DMS53 treated with DMSO at 0.1 percent for 48 hours (cell line): ENCODE measurements at regions not wholly inside any gene's neighbourhood (a gene's known extent, or its start where the extent isn't known, plus 50 kb on each side); places are given as distances from the start of the nearest gene placed in this dataset.
"Not testable (repeated sequence)": the region's sequence is repeated elsewhere in the genome, so short reads cannot be mapped to it uniquely, and the experiment has no call there.

Experiments
- DNase-seq: peaks from one replicate; lab custom pipeline; 2025; ENCODE audit not compliant: unreplicated experiment; lab: John Stamatoyannopoulos, UW

DNA sequence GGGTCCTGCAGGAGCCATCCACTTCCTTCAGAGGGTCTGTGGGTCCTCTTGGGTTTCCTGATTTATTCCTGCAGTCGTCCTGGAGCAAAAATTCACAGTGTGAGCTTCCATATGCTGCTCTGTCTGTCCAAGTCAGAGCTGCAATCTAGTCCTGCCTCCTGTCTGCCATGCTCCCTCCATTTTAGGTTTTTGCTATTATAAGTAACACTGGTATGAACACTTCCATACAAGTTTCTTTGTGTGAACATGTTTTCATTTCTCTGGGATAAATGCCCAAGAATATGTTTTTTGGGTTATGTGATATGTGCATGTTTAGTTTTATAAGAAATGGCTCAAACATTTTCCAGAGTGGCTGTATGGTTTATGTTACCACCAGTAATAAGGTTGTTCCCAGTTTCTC is 188.1 kb downstream of the ACTR3B start:
- no peak for DNase-seq

DNA sequence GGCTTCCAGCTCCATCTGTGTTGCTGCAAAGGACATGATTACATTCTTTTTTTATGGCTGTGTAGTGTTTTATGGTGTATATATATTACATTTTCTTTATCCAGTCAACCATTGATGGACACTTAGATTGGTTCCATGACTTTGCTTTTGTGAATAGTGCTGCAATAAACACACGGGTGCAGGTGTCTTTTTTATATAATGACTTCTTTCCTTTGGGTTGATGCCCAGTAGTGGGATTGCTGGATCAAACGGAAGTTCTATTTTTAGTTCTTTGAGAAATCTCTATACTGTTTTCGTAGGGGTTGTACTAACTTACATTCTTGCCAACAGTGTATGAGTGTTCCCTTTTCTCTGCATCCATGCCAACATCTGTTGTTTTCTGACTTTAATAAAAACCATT is 189.7 kb downstream of the ACTR3B start:
- DNase-seq: no peak

DNA sequence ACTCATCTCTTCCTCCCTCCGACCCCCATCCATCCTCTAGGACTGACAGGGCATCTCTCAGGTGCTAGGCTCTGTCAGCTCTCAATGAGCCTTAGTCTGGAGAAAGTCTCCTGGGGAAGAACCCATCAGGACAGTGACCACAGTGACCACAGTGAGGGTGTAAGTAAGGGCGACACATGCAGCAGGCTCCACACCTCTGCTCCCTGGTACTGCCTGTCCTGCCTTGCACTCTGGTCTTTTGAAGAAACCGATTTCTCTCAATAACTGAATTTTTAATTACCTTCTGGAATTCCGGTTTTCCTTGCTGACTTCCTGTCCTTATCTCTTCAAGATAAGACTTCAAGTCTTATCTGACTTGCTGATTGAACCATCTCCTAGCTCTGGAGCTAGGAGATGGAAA is 190.2 kb downstream of the ACTR3B start:
- DNase-seq: no peak

DNA sequence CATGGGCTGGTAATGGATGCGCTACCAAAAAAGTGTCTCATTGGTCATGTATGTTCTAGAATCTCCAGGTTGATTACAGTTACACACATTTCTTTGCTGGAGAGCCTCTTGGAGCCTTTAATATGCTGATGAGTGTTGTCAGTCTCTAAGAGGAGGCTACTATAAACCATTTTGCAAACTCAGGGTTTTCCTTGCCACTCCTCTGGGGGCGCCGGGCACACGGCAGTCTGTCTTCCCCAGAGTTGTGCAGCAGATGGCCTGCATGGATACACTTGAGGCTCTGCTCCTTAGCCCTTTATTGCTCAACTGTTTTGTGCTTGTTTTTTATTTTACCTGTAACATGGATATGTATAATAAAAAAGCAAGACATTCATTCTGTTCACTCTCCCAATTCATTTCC is 196.5 kb downstream of the ACTR3B start:
- no peak for DNase-seq

DNA sequence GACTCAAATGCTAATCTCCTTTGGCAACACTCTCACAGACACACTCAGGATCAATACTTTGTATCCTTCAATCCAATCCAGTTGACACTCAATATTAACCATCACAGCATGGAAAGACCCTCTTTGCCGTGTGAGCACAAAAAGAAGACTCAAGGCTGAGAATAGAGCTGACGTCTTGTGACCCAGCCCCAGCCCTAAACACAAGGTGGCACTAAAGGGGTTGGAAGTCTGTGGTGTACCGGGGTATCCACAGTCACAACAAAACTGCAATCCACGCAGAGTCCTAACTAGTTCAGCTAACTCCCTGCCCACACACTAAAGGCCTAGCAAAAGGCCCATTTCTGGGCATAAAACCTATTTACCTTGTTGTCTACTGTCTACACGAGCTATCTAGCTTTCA is 200.1 kb downstream of the ACTR3B start:
- no peak for DNase-seq

DNA sequence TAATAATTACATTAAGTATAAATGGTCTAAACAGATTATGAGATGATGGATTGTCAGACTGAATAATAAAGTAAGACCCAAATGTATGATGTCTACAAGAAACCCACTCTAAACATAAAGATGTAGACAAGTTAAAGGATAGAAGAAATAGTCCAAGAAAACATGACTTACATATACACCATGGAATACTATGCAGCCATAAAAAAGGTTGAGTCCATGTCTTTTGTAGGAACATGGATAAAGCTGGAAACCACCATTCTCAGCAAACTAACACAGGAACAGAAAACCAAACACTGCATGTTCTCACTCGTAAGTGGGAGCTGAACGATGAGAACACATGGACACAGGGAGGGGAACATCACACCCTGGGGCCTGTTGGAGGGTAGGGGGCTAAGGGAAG is 202.2 kb downstream of the ACTR3B start:
- not testable (repeated sequence) for DNase-seq

DNA sequence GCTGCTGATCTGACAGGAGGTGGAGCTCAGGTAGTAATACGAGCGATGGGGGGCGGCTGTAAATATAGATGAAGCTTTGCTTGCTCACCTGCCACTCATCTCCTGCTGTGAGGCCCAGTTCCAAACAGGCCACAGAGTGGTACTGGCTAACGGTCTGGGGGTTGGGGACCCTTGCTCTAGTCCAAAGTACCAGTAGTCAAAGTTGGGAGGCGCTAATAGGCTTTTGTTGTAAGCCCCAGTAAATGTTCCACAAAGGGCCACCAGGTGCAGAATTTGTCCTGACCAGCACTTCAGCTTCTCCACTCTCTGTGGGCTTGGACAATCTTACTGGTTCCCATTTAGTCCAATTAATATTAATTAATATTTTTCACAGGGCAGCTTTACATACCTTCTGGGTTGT is 206.6 kb downstream of the ACTR3B start:
- DNase-seq: no peak

DNA sequence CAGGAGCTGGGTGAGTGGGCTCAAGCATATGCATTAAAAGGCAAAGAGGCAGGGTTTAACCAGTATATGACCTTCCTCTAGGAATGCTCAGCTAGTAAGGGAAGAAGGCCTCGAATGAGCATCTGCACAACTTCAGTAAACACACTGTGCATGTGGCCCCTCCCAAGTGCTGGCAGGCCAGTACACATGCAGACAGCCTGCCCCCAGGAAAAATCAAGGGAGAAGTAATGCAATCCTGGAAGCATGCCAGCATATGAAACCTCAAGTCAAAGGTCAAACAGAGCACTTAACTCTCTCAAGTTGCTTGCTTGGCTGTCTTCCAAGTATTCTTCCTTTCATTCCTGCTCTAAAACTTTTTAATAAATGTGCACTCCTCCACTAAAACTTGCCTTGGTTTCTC is 208.4 kb downstream of the ACTR3B start:
- no peak for DNase-seq

DNA sequence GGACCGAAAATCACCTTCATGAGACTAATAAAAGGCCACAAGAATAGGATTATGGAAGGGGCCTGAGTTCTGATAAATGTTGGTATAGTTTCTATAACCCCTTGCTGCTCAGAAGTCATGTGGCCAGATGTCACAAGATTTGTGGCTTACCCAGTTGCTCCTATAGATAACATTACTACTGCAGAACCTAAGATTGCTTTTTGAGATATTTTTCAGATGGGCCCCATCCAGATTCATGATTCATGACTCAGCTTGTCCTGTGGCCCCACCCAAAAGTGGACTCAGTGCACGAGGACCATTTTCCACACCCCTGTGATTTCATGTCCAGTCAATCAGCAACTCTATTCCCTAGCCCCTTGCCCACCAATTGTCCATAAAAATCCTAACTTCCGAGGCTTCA is 209.0 kb downstream of the ACTR3B start:
- no peak for DNase-seq

DNA sequence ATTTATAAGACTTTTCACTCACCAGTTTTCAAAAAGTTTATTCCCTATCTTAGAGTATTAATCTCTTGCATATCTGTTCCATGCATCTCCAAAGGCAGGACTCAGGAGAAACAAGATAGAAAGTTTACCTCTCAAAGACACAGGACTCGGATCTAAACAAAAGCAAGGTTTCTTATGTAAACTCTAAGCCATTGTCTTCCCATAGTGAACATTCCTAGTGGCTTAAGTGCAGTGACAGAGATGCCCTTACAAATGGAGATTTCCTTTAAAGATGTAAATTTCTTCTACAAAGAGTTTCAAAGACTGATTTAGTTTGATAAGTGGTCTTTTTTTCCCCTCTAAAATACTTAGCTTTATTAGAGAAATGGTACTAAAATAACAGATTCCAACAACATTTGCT is 209.8 kb downstream of the ACTR3B start:
- DNase-seq: no peak

DNA sequence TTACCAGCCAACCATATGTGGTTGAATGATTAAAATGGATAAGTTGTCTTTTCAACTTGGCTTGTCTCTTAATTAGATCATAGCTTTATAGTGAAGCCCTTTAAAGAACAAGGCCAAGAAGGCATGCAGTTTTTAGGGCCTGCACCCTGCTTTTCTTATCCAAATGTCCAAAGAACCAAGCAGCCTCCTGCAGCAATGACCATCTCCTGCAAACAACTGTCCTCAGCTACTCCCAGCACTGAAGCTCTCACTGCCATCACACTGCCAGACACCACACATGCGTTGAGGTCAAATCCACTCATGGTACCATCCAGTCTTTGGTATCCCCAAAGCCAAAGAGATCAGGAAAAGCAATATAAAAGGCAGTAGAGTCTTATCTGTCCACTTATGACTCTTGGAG is 210.3 kb downstream of the ACTR3B start:
- no peak for DNase-seq

DNA sequence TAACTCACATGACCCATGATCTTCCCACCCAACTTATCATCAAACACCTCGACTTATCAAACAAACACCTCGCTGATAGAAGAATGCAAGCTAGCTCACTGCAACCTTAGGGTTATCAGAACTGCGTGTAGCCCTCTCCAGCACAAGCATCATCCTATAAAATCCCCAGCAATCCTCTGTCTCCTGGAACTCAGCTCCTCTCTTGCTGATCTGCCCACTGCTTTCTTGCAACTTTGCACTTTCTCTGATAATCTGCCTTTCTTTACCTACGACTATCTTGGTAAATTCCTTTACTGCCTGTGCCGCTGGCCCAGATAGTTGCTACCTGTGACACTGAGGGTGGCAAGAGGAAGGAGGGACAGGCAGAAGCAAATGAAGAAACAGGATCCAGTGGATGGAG is 210.9 kb downstream of the ACTR3B start:
- no peak for DNase-seq

DNA sequence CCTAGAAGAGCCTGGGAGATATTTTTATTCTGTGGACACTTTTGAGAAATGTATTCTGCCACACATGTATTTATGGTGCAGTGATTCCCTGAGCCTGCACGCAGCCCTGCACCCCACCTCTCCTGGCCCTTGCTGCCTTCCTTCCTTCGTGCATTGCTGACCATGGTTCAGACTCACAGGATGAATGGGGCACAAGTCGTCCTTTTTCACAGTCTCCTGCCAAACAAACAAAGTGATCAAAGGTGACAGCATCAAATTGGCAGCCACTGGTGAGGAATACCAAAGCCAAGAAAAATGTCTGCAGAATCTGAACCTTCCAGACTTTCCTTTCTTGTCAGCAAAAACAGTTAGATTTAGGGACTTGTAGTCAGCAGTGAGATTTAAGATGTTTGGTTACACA is 215.0 kb downstream of the ACTR3B start:
- no peak for DNase-seq

DNA sequence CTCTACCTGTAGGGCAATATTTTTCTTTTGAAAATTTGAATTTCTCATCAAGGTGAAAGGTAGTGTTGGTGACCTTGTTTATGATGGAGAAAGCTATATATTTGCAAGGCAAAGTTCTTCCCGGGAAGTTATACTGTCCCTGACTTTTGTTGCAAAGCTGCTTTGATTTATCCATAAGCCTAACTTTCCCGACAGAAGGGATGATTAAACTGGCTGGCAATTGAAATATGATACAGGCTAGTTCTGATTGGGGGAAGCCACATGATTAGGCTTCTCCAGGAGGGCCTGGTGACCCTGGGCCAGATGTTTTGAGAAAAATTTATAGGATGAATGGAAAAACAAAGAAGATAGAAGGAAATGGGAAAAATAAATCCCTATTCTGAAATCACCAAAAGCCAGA is 215.5 kb downstream of the ACTR3B start:
- DNase-seq: no peak

DNA sequence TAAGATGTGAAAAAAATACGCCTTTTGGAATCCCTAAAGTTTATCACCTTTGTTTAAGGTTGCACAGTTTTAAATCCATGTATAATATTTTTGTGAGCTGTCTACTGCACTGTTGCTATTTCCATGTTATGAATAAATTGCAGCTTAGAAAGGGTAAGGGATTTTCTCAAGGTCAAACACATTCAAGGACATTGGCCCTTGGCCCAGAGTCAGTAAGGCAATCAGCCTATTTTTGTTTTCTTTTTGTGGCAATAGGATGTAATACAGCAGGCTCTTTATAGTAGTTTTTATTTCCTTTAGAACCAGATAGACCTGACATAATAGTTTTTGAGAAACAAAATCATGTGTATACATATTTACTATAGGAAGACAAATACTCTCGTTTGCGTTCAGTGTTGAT is 219.8 kb downstream of the ACTR3B start:
- DNase-seq: no peak

DNA sequence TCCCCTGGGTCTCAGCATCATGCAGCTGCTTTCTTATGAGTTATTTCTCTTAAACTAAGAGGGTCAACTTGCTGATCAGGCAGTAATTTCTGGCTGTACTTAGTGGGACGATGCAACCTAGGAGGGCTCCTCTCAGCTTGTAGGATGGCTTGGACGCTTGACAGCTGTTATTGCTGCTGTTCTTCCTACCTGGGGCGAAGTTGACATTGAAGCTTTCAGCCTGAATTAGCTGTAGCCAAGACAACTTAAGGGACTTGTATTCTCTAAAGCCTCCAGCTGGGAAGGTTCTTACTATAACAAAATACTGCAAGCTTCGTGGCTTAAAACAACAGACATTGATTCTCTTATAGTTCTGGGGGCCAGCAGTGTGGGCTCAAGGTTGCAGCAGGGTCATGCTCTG is 224.9 kb downstream of the ACTR3B start:
- no peak for DNase-seq

DNA sequence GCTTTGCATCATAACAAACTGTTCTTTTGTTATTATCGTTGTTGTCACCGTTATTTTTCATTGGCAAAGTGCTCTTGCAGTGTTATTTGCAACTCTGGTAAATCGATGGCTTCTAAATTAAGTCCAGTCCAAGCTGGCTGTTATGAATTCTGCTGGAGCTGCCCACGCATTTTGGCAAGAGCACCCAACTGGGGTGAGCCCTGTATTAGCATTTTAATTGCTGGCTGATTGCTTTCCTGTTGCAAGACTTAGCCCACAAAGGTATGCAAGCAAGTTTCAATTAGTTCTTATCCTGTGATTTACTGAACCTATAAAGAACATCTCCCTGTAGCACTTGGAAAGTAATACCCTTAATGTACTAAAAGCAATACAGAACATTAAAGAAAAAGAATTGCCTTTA is 226.8 kb downstream of the ACTR3B start:
- DNase-seq: no peak

DNA sequence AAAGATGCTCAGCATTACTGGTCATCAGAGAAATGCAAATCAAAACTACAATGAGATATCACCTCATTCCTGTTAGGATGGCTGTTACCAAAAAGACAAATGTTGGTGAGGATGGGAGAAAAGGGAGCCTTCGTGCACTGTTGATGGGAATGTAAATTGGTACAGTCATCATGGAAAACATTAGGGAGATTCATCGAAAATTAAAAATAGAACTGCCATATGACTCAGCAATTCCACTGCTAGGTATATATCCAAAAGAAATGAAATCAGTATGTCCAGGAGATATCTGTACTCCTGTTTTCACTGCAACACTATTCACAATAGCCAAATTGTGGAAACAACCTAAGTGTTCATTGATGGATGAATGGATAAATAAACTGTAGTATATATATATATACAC is 228.1 kb downstream of the ACTR3B start:
- DNase-seq: no peak

DNA sequence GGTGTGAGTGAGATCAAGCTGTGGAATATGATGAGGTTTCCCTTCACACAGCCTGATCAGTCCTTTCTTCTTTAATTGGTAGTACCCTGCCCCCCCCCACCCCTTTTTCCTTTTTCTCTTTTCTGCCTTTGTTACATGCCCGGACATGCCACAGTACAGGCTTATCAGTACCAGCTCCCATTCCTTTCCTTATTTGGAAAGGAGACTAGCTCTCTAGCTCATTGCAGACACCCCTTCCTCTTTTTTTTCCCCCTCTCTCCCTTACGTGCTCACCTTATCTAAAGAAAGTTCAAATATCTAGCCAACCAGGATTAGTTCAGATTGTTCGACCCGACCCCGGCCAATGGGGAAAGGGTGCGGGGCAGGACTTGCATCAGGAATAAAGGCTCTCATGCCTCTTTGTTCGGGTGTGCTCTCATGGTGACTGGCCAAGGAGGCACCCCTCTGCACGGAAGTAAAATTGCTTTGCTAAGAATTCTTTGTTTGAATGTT is 230.4 kb downstream of the ACTR3B start:
- no peak for DNase-seq

DNA sequence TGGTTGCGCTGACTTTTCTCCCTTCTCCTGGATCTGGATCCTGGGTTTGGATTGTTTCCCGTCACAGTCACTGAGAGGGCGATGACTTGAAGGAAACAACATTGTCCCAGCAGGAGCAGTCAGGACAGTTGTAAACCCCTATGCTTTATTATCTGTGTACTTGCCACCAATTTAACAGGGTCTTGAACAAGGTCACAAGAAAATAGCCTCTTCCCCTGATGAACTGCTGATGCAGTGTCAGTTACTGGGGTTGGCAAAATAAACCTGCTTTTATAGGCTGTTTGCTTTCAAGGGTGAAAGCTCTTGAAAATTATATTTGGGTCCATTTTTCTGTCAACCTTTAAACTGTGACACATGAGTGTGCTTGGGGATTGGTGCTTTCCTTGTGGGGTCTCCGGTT is 238.9 kb downstream of the ACTR3B start:
- no peak for DNase-seq

DNA sequence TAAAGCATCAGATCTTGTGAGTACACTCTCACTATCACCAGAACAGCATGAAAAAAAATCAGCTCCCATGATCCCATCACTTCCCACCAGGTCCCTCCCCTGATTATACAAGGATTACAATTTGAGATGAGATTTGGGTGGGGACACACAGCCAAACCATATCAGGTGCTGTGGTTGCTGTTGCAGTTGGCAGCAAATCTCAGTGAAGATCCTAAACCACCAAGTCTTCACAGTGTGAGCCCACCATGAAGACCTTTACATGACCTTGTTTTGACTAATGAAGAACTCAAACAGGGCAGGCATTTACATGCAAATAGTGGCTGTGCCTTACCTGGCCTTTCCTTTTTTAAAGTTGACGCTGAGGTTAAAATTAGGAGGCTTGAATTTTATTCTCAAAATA is 242.6 kb downstream of the ACTR3B start:
- DNase-seq: no peak

DNA sequence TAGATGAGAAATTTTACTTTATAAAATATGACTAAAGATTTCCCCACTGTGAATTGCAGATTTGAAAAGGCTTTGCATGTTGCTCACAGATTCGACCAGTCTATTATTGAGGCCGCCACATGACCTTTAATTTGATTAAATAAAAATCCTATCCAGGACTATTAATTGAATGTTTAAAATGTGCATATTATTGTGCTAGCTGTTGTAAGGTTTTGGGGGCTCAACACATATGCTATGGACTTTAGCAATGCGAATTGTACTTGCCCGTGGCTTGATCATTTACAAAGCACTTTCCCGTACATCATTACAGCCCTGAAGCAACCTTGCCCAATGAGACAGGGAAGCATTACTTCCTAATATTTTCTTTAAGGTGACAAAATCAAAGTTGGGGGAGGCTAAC is 243.0 kb downstream of the ACTR3B start:
- no peak for DNase-seq

DNA sequence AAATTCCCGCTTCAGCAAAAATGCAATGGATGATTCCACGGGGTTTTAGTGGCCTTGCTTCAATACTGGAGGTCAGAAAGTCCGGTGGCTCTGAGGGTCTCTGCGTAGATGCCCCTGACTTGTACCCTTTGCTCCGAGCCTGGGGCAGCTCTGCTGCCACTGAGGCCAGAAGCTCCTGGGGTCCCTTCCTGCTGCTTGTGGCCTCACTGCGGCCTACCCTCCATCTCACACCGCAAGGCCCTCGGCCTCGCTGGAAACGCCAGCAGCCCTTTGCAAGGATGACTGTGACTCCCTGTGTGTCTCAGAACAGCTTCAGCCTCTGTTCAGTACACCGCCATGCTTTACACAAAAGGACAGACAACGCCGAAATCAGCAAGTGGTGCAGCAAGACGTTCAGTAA is 244.8 kb downstream of the ACTR3B start:
- no peak for DNase-seq
